ENCODE measurements at regions not wholly inside any gene's neighbourhood (a gene's known extent, or its start where the extent isn't known, plus 50 kb on each side); places are given as distances from the start of the nearest gene placed in this dataset.

DNA sequence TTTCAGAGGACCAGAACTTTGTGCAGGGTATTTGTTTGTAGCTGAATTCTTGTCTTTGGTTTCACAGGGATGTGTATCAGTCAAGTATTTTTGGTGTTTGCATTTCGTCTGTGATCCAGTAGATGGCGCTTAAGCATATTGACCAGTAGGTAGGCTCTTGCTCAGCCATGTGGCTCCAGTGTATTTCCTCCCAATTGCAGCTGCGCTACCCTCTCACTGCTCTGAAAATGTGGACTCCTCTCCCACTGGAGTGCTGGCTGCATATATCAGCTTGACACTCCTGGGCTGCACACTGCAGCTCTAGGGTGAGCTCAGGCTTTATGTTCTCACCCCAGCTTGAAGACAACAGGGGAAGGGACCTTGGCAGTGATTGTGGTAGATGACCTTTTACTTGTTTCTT is 1264.3 kb upstream of the ALCAM start:
- TF ChIP-seq, protein P1, sequence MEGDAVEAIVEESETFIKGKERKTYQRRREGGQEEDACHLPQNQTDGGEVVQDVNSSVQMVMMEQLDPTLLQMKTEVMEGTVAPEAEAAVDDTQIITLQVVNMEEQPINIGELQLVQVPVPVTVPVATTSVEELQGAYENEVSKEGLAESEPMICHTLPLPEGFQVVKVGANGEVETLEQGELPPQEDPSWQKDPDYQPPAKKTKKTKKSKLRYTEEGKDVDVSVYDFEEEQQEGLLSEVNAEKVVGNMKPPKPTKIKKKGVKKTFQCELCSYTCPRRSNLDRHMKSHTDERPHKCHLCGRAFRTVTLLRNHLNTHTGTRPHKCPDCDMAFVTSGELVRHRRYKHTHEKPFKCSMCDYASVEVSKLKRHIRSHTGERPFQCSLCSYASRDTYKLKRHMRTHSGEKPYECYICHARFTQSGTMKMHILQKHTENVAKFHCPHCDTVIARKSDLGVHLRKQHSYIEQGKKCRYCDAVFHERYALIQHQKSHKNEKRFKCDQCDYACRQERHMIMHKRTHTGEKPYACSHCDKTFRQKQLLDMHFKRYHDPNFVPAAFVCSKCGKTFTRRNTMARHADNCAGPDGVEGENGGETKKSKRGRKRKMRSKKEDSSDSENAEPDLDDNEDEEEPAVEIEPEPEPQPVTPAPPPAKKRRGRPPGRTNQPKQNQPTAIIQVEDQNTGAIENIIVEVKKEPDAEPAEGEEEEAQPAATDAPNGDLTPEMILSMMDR (IDR thresholded peaks at IDR 0.05; ENCODE audit: low read length) = peak; percentile 73
- TF ChIP-seq EZH2phosphoT487 (IDR thresholded peaks at IDR 0.05; ENCODE audit: low read length) = no peak

All from MM.1S (cell line).